Germinal center (tissue), 1 donor: ENCODE measurements at regions not wholly inside any gene's neighbourhood (a gene's known extent, or its start where the extent isn't known, plus 50 kb on each side); places are given as distances from the start of the nearest gene placed in this dataset.

Source experiments
- DNase-seq: peaks from one replicate; pipeline ENCODE4 v3.0.0; 2012; ENCODE audit warnings: mixed read lengths, low spot score

DNA sequence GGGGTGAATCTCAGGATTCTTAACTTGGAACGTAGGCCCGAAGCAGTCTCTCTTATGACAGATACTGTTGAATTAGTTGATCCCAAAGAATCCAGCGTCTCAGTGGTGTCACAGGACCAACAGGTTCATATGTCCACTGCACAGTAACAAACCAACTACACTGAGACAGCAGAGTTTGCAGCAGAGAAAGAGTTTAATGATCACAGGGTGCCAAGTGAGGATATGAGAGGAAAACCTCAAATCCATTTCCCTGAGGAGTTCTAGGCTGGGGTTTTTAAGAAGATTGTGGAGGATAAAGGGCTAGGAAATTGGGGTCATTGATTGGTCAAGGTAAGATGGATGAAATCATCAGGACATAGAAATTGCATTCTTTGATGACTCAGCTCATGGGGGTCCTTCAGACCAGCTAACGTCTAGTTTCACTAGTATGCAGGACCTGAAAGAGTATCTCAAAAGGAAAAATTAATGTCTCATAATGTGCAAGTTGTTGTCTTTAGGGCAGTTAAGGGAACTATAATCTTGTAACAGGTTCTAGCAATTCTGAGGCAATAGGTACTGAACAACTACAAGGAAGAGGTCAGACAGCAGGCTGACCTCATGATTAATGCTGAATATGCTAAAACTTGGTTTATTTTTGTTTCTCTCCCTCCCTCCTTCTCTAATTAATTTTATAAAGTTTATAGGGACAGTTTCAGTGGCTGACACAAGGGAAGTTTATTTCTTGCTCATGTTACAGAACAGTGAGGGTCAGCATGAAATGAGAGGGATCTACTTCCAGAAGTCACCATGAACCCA lies 310.9 kb upstream of the NEBL start:
- DNase-seq: no peak

DNA sequence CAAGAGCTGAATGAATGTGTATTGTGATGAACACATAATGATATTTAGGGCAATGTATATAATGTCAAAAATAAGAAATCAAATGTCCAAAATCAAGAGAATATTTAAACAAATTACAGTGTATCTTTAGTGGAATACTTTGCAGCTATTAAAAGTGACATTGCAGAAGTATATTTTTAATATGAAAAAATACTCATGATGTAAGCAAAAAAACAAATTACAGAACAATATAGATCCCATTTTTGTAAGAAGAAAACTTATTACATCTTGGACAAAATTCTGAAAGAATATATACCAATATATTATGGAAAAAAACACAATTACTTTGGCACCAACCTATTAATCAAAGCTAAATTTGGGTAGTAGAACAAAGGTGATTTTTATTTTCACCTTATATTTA lies 308.2 kb upstream of the NEBL start:
- no peak for DNase-seq

DNA sequence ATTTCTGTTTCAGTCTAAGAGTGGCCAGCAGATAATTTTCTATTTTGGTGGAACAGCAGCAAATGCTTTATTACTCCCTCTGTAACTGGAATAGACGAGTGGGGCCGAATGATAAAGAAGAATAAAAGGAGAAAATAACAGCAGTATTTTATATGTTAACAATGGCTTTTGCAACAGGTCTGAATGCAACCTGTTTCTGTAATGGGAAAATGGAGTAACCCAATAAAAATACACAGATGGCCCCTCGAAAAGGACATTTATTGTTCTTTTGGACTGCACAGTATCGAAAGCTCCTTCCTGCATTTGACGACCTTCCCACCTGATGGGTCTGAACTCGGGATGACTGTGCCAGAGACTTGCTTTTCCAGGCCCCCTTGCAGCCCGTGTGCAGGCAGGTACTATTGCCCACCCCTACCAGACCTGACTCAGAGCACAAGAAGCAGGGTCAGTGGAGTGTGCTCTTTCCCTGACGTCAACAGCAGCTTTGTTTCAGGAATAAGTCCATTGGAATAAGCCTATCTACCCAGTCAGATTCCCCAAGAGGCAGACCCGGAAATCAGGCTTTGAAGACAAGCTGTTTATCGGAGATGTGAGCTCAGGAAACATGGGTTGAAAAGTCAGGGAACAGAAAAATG lies 306.5 kb upstream of the NEBL start:
- DNase-seq: no peak

- DNase-seq: no peak
These were observed 305.8 kb upstream of the NEBL start for GRCh38 chr10:21202776-21203462.

DNA sequence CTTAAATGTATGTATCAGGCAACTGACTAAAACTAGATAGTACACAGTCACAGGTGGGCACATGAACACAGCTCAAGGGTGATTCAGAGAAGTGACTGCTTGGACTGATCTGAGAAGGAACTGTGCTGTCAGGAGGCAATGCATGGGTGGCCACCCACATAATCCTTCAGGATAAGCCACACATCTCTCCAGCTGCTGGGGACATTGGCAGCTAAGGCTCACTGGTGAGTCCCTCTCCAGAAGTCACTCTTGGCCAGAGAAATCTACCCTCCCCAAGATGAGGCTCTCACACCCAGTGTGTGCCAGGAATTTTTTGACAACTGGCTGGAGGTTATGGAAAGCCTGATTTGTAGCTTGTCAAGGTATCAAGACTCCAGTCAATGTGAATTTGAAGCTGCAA lies 302.4 kb upstream of the NEBL start:
- DNase-seq: no peak

- no peak for DNase-seq
These were observed 300.7 kb upstream of the NEBL start for GRCh38 chr10:21197838-21198237.

DNA sequence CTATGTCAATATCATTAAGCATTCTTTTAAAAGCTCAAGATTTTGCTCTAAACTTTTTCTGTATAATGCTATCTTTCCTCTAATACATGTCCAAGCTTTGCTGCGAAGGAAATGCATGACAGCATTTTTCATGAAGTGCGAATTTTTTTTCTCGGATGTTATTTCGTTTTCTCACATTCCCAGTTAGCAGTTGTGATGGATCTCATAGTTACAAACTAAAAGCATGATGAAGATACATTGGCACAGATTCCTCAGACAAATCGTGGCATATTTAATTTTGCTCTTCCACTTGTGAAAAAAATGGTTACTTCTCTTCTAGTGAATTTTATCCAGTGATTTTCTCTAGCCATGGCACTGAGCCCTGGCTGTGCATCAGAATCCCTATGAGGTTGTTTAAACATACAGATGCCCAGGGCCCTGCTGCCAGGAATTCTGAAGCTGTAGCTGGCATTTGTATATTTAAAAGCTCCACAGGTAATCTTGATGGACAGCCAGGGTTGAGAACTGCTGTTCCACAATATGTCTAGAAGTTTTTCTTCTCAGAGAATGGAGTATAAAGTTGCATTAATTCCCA lies 299.8 kb upstream of the NEBL start:
- DNase-seq: no peak

GRCh38 chr10:21195252-21195651 lies 298.1 kb upstream of the NEBL start:
- no peak for DNase-seq

GRCh38 chr10:21194510-21194993 lies 297.4 kb upstream of the NEBL start:
- DNase-seq: no peak

GRCh38 chr10:21193196-21193595 lies 296.1 kb upstream of the NEBL start:
- no peak for DNase-seq

DNA sequence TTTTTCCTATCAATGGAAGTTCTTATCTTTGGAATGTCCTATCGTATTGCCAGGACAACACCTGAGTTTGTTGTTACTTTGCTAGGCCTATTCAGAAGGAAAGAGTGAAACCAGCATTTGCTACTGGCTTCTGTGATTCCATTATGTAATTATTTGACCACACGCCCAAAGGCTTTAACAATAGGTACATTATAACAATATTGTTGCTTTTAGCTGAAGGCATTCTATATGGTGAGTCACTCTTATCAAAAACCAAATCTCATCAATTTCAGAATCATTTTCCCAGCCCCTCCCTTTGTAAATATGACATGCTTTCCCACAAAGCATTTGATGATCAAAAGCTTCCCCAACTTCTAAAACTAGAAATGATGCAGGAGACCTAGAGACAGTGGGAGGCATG lies 294.4 kb upstream of the NEBL start:
- no peak for DNase-seq

GRCh38 chr10:21184984-21185383 lies 287.9 kb upstream of the NEBL start:
- no peak for DNase-seq

DNA sequence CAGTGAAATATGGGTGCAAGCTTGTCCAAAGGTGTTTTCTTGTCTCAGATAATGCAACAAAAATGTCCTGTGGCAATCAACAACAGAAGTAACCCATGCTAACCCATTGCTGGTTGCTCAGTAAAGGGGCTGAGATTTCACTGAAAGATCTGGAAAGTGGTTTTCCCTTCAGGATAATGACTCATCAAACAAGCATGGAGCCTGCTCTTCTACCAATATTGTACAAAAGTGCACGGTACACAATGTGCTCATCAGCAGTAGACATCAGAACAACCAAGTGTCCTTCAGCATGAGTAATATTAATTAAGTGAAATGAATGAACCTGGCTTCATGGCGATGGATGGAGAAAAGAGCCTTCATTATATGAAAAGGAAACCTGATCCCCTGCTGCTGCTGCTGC lies 287.1 kb upstream of the NEBL start:
- DNase-seq: no peak

DNA sequence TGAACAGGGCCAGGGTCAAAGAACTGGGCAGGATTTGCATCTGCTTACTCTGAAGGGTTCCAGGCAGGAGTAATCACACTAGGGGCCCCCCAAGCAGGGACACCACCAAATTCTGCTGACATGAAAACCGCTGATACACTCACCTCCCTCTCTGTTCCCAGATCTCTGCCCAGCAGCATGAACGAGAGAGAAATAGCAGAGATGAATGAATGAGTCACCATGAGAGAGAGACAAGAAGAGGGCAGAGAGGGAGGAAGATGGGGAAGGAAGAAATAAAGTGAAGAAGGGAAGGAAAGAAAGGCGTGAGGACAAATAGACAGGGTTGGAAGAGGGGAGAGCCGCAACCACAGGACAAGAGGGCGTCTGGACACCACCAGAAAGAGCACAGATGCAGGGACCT lies 285.9 kb upstream of the NEBL start:
- no peak for DNase-seq

GRCh38 chr10:21181451-21181850 lies 284.3 kb upstream of the NEBL start:
- no peak for DNase-seq

- no peak for DNase-seq
These were observed 283.5 kb upstream of the NEBL start for GRCh38 chr10:21180604-21181003.

- no peak for DNase-seq
These were observed 279.9 kb upstream of the NEBL start for GRCh38 chr10:21176934-21177480.

DNA sequence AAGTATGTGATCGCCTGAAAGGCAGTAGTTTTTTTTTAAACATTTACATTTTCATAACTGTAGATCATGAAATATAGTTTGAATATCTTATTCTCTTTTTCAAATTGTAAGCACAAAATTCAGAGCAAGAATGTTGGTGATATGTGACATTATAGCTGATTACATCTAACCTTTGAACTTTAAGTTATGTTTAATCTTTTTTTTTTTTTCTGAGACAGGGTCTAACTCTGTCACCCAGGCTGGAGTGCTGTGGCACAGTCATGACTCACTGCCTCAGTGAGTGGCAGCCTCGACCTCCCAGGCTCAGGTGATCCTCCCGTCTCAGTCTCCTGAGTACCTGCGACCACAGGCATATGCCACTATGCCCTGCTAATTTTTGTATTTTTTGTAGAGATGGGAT lies 278.7 kb upstream of the NEBL start:
- DNase-seq: no peak

GRCh38 chr10:21174715-21175495 lies 277.8 kb upstream of the NEBL start:
- DNase-seq: no peak

- peak; percentile 20 for DNase-seq
These were observed 276.9 kb upstream of the NEBL start for GRCh38 chr10:21173802-21174714.
